ENCODE measurements at regions not wholly inside any gene's neighbourhood (a gene's known extent, or its start where the extent isn't known, plus 50 kb on each side); places are given as distances from the start of the nearest gene placed in this dataset.

DNA sequence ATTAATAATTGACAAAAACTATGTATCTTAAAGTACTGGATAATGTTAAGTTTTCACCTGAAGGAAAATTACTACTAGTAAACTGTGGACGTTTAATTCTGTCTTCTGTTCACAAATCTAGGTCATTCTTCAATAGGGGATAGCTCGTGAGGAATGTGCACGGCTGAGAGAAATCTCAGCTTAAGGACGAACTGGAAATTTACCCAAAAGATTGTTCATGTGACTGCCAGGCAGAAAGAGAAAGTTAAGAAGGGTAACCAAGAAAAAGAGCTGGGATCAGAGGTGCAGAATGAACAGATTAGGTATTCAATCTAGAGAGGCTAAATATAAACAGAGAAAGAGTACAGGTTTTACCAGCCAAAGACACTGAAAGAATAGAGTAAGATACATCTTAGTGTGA, 245.3 kb downstream of the CASP12 start:
- no peak for FAIRE-seq

DNA sequence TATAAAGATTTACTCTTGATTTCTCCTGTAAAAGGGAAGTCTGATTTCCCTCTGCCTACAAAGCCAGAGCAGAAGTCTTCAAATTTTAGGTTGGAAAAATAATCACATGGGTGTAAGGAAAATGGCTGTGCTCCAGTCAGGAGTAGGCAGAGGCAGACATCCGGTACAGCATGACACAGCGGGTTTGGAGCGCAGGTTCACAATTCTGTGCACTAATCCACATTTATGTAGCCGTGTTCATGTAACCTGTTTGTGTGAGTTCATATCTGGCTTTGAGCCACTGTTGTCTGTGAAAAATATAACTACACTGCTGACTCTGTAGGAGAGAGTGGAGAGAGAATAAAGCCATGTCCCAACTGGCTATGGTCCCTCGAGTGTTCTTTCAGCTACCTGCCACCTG, 248.0 kb downstream of the CASP12 start:
- no peak for FAIRE-seq

DNA sequence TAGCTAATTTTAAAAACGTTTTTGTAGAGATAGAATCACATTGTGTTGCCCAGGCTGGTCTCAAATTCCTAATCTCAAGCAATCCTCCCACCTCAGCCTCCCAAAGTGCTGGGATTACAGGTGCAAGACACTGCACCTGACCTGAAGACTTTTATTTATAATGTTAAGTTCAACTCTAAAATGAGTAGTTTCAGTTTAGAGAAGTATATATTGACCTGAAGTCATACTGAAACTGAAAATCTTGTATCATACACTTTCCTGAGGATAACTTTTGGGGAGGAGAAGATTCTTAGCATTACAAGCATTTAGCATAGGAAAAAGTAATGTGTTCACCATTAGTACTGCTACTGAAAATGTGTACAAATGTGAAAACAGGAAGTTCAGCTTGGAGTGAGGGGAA, 249.3 kb downstream of the CASP12 start:
- FAIRE-seq = no peak

DNA sequence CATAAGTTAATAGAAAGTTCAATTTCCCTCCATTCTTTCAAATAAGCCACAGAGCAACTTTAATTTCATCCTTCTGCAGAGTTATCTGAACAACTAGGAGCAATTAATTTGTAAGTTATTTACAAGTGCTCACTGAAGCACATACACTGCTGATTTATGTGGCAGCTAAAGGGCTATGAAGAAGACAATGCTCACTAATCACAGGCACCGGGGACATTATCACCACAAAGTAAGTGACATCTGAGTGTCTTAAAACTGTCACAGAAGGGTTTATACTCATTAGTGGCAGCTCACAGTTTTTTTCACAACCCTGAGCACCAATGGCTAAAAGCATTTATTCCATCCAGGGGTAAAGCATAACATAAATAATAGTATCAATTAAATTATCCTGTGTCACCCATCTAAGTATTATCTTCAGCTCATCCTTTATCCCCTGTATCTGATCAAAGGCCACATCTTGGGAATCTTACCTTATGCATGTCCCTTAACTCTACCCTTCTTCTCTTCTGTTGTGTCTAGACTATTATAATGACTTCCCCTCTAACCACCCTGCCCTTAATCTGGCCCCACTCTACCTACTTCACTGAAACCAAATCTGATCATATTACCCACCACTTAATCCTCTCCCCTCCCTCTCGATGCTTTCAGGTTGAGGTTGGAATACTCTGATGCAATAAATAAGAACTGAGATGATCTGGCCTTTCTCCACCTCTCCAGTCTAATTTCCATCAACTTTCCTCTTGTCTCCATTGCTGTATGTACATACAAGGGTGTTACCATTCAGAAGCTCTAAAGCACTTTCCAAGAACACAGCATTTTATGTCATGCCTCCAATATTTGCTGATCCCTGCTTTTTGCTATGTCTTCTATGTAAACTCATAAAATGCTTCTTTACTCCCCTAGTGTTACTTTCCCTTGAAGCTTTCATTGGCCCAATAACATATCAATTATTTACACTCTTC, 252.7 kb downstream of the CASP12 start:
- no peak for FAIRE-seq

DNA sequence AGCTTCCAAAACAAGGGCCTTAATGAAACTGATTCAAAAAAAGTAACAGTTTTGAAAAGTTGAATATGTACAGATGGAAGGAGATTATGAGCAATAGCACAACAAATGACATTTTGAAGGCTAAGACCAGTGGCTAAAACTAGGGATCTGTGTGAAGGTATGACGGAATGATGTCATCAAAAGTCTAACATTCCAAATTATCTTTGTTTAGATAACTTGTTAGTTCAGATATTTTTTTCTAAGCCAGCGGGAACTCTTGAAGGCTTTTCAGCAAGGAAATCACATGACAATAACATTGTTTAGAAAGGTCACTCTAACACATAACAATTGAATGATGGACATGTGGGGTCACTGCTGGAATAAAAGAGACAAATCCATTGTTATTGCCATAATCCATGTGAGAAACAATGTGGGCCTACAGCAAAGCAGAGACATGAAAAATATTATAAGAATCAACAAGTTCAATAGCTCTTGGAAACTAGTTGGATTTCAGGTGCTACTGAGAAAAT, 260.5 kb downstream of the CASP12 start:
- FAIRE-seq = no peak

DNA sequence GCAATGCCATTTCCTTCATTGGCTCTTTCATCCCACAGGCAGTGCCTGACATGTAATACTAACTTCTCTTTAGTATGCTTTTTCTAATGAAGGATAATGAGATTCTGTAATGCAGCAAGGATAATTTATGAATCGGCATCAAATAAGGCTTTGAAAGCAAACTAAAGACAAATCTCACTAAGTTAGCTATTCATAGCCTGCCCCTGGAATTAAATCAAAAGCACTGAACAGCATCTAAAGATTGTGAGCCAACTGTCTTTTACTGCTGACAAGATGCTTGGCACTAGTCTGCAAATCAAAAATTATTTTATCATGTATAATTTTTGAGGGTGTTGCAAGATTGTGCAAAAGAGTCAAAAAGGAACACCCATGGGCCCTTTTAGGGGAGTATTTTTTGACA, 265.0 kb downstream of the CASP12 start:
- FAIRE-seq = no peak

DNA sequence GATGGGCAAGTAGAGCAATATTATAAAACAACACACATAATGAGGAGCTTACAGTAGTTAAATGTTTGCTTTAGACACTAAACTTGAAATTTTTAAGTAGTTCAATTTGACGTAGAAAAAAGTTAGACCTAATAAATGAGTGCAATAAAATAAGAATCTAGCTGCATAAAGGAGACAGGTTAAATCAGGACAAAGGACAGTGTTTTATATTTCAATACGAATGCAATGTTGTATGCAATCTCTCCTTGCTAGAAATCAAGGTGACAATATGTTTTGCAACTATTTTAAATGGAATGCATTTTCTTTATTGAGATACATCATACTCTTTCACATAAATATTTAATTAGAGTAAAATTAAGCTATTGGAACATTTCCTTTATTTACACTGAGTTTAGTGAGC, 267.9 kb downstream of the CASP12 start:
- FAIRE-seq = no peak

DNA sequence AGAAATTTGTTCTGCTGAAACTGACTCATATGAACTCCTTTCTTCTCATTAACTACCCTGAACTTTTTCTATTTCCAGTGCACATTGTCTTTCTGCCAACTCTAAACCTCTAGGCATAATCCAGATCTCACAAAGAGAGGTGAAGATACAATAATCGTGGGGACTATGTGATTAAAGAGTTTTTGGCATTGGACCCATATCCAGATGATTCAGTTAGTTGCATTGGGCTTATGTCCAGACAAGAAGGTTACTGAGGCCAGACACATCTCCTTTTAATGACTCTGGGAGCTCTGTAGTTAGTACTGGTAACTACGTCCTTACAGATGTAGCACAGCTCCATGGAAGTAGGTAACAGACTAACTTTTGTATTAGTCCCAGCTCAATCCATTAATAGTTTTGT, 273.0 kb downstream of the CASP12 start:
- no peak for FAIRE-seq

DNA sequence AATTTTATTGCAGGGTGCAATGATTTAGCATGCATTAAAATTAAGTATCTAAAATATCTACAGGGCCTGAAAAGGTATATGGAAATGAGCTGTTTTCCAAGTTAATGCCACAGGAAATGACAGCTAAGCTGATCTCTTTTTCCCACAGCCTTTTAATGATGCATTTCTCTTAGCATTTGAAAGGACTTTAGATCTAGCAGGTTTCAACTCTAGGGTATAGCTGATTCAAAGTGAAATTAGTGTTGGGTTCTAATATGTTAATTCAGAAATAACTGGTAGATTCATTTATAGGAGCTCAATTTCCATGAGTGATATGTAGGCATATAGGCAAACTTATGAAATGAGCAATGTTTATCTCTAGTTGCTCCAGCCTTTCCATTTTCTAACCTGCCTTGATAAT, 274.2 kb downstream of the CASP12 start:
- no peak for FAIRE-seq

DNA sequence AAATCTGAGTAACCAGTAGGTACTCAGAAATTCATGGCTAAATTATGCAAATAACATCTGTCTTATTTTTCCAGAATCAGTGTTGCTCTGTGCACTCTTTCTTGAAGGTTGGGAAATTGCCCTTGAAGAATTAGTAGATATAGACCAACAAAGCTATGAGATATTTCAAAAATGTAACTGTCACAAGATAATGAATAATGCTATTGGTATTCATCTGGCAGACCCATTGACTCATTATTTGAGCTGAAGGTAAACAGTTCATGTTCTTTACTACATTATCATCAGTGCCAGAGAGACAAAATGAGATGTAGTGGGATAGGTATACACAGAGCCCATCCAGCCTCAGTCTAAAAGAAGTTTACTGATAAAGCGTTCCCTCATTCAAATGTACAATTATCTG, 274.7 kb downstream of the CASP12 start:
- no peak for FAIRE-seq

DNA sequence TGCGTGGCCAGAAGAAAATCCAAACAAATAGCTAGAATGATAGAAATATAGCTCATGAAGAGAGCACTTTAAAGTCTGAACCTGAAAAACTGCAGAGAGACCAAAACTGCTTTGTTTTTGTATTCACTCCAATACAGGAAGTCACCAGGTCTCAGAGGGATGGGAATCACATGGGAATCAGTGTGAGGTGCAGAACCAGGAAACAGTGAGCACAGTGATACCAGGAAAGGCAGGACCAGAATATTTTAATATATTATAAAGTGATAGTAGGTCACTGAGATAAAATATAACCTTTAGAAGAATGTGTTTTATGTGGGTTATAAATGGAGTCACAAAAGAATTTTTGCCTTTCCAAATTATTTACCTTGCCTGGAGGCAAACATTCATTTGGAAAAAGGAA, 277.3 kb downstream of the CASP12 start:
- FAIRE-seq = no peak

DNA sequence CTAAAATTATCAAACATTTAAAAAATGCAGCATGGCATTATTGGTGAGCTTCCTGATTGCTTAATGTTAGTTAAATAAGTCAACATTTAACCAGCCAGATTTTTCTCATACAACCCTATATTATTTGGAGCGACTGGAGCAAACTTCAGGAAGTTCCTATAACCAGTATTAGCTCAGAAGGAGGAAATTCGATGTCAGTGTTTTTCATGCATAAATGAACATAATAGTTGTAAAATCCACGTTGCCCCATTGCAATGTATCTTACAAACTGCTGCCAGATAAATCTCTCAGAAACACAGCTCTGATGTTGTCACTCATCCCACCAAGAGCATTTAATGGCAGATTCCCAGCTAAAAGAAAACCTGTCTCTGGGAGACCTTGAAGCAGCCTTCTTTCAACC, 278.5 kb downstream of the CASP12 start:
- FAIRE-seq = no peak

DNA sequence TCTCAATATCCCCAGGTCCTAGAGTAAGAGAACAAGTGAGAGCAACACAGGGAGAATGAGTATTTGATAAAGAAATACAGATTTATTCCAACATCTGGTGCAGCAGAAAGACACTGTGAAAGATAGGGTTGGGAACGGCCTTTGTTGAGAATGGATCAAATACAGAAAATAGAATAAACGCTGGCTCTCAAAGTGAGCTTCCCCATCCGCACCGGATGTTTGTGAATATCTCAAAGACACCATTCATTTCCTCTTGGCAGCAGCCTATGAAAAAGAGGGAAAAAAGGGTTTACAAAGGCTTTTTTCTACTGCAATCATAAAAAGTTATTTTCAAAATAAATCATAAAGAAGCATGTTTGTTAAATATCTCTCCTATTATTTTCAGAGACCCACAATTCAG, 279.3 kb downstream of the CASP12 start:
- no peak for FAIRE-seq

DNA sequence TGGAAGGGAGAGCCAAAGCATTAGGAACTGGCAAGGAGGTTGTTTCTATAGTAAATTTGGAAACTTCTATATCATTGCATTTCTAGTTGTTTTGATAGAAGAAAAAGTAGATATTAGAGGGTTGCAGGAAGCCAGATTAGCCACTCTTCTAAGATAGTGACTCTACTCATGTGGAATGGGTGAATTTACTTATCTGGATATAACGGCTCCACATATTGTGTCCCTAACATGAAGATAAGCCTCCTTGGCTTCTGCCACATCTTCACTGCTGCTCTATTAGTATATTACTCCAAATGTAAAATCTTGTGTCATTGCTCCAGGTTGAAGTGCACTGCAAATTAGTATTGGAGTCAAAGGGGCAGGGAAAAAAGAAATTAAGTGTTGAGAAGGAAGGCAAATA, 283.3 kb downstream of the CASP12 start:
- FAIRE-seq = no peak

DNA sequence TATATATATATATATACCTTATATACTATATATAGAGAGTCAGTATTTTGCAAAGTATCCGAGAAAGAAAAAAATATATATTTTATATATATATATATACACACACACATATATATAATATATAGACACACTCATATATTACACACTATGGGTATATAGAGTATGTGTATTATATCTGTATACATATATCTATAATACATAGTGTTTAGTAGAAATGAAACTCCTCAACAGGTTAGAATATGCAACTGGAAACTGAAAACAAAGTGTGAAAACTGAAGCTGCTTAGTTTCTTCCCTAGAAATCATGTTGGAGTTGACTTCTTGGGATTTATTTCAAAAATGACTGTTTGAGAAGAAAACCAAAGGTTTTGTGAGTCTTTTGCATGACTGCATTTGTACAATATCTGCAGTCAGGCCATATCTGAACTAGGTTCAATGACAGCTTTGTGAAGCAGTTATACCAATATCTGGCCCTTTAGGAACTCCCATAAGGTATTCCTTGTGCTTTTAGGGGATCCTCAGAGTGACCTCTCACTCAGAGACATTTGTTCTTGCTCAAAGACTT, 284.1 kb downstream of the CASP12 start:
- FAIRE-seq = no peak

DNA sequence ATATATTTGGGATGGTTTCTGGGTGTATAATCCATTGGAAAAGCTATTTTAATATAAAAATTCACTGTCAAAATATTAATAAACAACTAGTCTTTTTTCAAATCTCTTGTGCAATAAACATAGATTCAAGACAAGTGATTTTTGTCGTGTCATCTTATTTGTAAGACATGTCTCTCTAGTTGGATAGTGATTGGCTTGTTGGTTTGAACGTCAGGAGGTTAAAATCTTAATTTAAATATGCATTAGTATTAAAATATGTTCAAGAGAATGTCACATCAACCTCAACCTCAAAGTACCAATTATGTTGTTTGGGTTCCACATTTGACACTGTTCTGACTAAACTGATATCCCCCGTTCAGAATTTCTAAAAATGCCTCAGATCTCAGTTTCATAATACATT, 287.6 kb downstream of the CASP12 start:
- FAIRE-seq = no peak

DNA sequence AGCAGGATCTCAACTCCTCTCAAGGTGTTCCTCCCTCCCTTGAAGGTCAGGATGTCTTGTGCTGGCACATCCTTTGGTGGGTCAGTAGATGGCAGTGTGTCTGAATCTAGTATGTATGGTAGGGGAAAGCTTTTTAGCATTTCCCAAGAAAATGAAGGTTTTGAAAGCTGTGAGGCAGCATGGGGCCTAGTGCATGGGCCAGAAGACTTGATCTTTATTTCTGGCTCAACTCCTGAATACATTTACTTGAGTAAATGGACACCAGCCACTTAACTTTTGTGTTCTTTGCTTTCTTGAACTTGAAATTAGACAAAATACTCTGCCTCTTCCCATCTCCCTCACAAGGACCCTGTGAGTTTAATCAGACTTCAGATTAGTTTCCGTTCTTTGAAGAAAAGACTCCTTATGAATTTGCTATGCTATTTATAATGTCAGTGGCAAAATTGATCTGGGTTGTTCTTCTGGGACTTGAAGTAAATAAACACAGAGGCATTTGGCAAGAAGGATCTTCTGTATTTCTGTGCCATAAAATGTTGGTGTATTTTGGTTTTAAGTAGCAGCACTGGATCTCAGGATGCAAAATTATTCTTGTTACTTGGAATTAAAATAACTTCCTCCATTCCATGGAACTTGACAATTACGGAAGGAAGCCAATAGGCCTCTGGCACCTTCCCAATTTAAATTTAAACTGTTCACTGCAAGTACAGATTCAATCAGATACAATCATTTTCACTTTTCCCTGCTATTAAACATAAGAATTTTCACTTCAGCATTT, 288.8 kb downstream of the CASP12 start:
- FAIRE-seq = peak; percentile 57

DNA sequence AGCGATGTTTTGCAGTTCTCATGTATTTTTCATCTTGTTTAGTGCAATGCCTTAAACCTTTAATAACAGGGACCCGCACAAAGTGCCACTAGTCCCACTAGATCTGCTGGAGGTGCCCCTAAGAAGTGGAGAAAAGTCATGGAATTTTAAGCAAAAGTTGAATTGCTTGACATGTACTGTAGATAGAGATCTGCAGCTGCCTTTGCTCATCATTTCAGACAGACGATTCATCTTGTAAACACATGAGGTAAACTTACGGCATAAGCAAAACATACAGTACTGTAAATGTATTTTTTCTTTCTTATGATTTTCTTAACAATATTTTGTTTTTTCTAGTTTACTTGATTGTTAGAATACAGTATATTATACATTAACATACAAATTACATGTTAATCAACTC, 295.6 kb downstream of the CASP12 start:
- FAIRE-seq = no peak

DNA sequence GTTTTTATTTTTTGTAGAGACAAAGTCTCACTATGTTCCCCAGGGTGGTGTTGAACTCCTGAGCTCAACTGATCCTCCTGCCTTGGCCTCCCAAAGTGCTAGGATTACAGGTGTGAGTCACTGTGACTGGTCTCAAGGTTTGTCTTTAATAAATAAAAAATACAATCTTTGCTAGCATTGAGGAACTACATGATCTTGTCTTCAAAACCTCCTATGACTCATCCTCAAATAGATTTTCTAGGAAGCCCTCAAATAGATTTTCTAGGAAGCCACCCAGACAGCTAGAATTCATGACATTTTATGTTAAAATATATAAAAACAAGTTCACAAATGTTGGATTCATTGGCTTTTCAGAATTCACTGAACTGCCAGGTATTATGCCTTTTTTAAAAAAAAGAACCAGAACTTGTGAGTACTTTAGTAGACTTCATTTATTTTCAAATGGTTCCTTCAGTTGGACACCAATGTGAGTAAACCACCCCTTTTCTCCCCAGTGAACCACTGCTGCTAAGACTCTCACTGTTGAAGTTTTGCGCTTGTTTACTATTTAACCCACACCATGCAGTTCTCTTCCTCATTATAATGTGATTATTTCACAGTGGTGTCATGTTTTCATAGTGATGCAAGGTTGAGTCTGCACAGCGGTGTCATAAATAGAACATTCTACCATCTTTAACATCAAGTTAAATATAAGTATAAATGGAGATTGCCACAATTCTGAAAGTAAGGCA, 303.9 kb downstream of the CASP12 start:
- FAIRE-seq = no peak

DNA sequence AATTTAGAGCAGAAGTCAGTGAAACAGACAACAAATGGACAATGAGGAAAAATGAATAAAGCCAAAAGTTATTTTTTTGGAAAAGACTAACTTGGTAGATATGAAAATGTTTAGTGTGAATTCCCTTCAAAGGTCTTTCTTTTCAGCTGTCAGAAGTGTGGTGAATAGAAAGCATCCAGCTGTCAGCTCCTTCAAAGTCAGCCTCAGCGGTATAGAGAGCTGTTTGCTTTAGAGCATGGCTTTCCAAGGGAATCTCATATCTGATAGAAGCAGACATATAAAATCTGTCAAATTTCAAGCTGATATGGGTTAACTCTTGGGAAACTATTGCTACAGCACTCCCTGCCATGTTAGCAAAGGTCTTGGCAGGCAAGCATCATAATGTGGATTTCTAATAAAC, 309.3 kb downstream of the CASP12 start:
- no peak for FAIRE-seq

DNA sequence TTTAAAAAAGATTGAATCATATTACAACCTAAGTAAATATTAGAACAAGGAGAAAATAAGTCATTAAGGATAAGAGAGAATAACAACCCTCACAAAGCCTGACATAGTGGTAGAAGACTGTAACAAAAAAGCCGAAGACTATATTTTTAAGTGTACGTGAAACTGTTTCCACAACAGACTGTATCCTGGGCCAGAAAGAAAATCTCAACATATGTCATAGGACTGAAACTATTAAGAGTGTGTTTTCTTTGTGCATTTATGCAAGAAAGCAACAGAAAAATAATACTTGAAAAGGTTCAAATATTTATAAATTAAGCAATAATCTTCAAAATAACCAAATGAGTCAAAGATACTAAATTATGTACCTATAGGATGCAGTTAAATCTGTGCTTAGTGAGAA, 309.8 kb downstream of the CASP12 start:
- no peak for FAIRE-seq

DNA sequence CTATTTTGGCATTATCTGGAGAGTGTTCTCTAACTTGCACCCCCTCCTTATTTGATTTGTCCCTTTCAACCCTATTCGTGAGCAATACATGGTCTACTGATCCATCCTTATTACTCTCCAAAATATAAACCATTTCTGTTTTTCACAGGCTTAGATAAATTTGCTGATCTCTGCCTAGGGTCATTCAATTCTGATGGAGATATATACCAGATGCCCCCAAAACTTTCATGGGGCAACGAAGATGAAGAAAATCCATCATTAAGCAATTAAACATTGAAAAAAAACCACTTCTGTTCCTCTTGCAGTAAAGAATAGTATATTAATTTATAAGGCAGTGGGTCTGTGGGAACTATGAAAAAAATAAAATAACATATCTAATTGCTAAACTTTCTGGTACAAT, 313.4 kb downstream of the CASP12 start:
- FAIRE-seq = no peak

DNA sequence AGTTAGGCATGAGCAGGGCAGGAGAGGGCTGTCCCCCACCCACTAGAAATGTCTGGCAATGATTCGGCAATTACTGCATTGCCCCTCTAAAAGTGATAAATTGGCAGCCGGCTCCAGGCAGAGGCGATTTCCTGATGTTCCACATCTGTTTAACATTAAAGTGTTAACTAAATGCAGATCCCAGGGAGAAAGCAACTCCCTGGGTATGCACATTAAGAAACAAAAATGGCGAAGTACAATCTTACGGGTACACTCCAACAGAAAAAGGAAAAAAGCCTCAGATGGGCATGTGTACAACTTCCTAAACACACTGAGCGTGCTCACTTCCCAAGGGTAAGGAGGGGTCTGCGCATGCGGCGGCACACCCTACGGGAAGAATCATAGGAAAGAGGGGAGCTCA, 314.4 kb downstream of the CASP12 start:
- no peak for FAIRE-seq

All from TTC549 (cell line).